Endothelial cell of umbilical vein (primary cell): ENCODE measurements at regions not wholly inside any gene's neighbourhood (a gene's known extent, or its start where the extent isn't known, plus 50 kb on each side); places are given as distances from the start of the nearest gene placed in this dataset.

ENCODE experiments used
- BruUV-seq: library from RNA; stranded (reverse); fragments of 400-500 nt; replicated peaks from 2 replicates; lab custom pipeline; 2021; lab: Mats Ljungman, UMichigan
- CTCF ChIA-PET: fragments of 300-600, 350-600 bp; sonication (Branson Sonifier 250); formaldehyde crosslinking; loops from one replicate; lab custom pipeline; 2021; ENCODE audit warnings: antibody characterized with exemption, inconsistent platforms; lab: Charles Lee
- POLR2A ChIA-PET: fragments of 300-600, 350-600 bp; sonication (Branson Sonifier 250); formaldehyde crosslinking; loops from one replicate; lab custom pipeline; 2021; ENCODE audit warnings: antibody characterized with exemption, inconsistent platforms; lab: Charles Lee
- DNase-seq: peaks from one replicate; pipeline ENCODE4 v3.0.0-alpha.2; 2011; ENCODE audit warnings: low read depth, low spot score
- FAIRE-seq: peaks from 2 replicates; lab custom pipeline; 2011; peaks lifted over from hg19 to GRCh38; lab: Jason Lieb, UNC
- H2AFZ ChIP-seq: 2 replicates; pipeline ENCODE4 v1.6.0; 2012; ENCODE audit warnings: low read depth, low read length, control low read depth, inconsistent platforms
- H3K27ac ChIP-seq: 2 replicates; pipeline ENCODE4 v1.5.1; 2011; ENCODE audit warnings: low read depth, mild to moderate bottlenecking, control low read depth, low read length, moderate library complexity; ENCODE audit not compliant: insufficient read depth
- H3K27me3 ChIP-seq, 2 experiments: 2 replicates each; pipeline versions ENCODE4 v1.6.0 to v1.6.1; 2011; ENCODE audit warnings: low read length in 2 of 2, mixed read lengths in 1 of 2; ENCODE audit not compliant: control insufficient read depth in 2 of 2, insufficient read depth in 2 of 2
- H3K36me3 ChIP-seq, 2 experiments: 2 replicates in 1 of 2; 3 replicates in 1 of 2; pipeline ENCODE4 v1.5.1; 2011; ENCODE audit warnings: low read length in 2 of 2, mild to moderate bottlenecking in 1 of 2, moderate library complexity in 1 of 2; ENCODE audit not compliant: control insufficient read depth in 2 of 2, insufficient read depth in 2 of 2; ENCODE audit errors: extremely low read depth in 1 of 2
- H3K4me1 ChIP-seq: 3 replicates; pipeline ENCODE4 v1.5.1; 2011; ENCODE audit warnings: mild to moderate bottlenecking, low read length; ENCODE audit not compliant: control insufficient read depth, insufficient read depth; ENCODE audit errors: extremely low read depth
- H3K4me2 ChIP-seq: 2 replicates; pipeline ENCODE4 v1.6.1; 2011; ENCODE audit warnings: low read length, control low read depth, mixed read lengths; ENCODE audit not compliant: insufficient read depth
- H3K4me3 ChIP-seq, 3 experiments: fragments of 200-600 bp in 1 of 3; sonication (generic), shearing (Covaris generic) in 1 of 3; replicated peaks in 1 of 3; 2 replicates each; pipeline ENCODE4 v1.5.1; 2011 to 2016; ENCODE audit warnings: control low read depth in 3 of 3, low read length in 3 of 3, mild to moderate bottlenecking in 2 of 3, inconsistent platforms in 1 of 3, low read depth in 1 of 3, moderate library complexity in 1 of 3; ENCODE audit not compliant: insufficient read depth in 1 of 3
- H3K79me2 ChIP-seq: 2 replicates; pipeline ENCODE4 v1.6.0; 2012; ENCODE audit warnings: low read length, inconsistent platforms; ENCODE audit not compliant: control insufficient read depth, insufficient read depth
- H3K9ac ChIP-seq: replicated peaks from 2 replicates; pipeline ENCODE3; 2011; ENCODE audit warnings: low read length, control low read depth; ENCODE audit not compliant: insufficient read depth; ENCODE audit errors: extremely low read depth
- H3K9me1 ChIP-seq: replicated peaks from 3 replicates; pipeline ENCODE4 v1.6.0; 2011; ENCODE audit warnings: mild to moderate bottlenecking, low read length; ENCODE audit not compliant: control insufficient read depth, insufficient read depth; ENCODE audit errors: extremely low read depth
- H3K9me3 ChIP-seq: replicated peaks from 2 replicates; pipeline ENCODE4 v1.5.1; 2012; ENCODE audit warnings: low read length, inconsistent platforms; ENCODE audit not compliant: control insufficient read depth, insufficient read depth
- H4K20me1 ChIP-seq: replicated peaks from 2 replicates; pipeline ENCODE3; 2011; ENCODE audit warnings: mild to moderate bottlenecking, low read length; ENCODE audit not compliant: control insufficient read depth, insufficient read depth; ENCODE audit errors: extremely low read depth
- CTCF ChIP-seq, 2 donors: IDR thresholded peaks; 1 replicate in 1 of 2; 2 replicates in 1 of 2; pipeline ENCODE4 v1.5.1; 2011; ENCODE audit warnings: low read length in 2 of 2, mild to moderate bottlenecking in 2 of 2, moderate library complexity in 2 of 2, control low read depth in 1 of 2, inconsistent platforms in 1 of 2, low read depth in 1 of 2; ENCODE audit not compliant: insufficient read depth in 1 of 2; ENCODE audit errors: extremely low read depth in 1 of 2
- EZH2 ChIP-seq: IDR thresholded peaks from 2 replicates; pipeline ENCODE4 v1.6.1; 2012; ENCODE audit warnings: borderline replicate concordance, low read depth, mild to moderate bottlenecking, moderate library complexity, low read length, inconsistent platforms; ENCODE audit not compliant: severe bottlenecking
- MYC ChIP-seq: IDR thresholded peaks from one replicate; pipeline ENCODE4 v1.6.1; 2011; ENCODE audit warnings: mild to moderate bottlenecking, low read depth, low read length
- POLR2A ChIP-seq: IDR thresholded peaks from 2 replicates; pipeline ENCODE4 v1.6.1; 2012; ENCODE audit warnings: low read depth, mild to moderate bottlenecking, control low read depth, low read length
- POLR2AphosphoS5 ChIP-seq: IDR thresholded peaks from 2 replicates; pipeline ENCODE4 v1.6.1; 2012; ENCODE audit warnings: low read depth, mild to moderate bottlenecking, control low read depth, low read length, moderate library complexity; ENCODE audit not compliant: insufficient read depth
- dilution Hi-C: fragments of 300-500 bp; cut with MboI; formaldehyde crosslinking; loops from one replicate; pipeline ENCODE4 v1.15.0; 2019; ENCODE audit warnings: low sequenced_read_pairs; ENCODE audit not compliant: extremely low pct_ligation_motif_present
- intact Hi-C: fragments of 100-400 bp; cut with micrococcal nuclease; formaldehyde crosslinking; loops from one replicate; pipeline ENCODE4 v1.10.0; 2022

DNA sequence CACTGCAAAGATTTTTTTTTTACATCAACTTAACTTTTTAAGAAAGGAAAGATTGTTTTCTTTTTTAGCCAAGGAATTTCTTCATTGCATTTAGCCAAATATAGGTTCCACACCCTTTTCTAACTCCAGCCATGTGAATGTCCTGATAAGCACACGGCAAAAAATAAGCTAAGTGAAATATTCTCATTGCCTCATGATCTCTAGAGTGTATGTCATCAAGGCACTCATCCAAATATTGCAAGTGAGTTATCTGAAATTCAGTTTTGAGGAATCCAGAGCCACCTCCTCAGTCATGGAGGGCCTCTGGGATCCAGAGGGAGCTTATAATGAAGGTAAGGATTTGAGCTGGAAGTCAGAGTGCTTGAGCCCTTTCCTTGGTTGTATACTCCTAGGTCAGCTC is 80.0 kb downstream of the BLID start:
- no peak overlapping the region for H3K9ac ChIP-seq
- POLR2A ChIA-PET: no interaction called here
- intact Hi-C loops: no loop called here
- no peaks in the 10 kb centered on the region for H3K36me3 ChIP-seq
- FAIRE-seq: no peak
- no peak overlapping the region for H2AFZ ChIP-seq
- no peak overlapping the region for H3K4me2 ChIP-seq
- H3K9me3 ChIP-seq: no peaks in the 10 kb centered on the region
- H3K4me3 ChIP-seq: no peak overlapping the region
- DNase-seq: no peak
- H3K27ac ChIP-seq: no peak overlapping the region
- no peaks in the 10 kb centered on the region for H4K20me1 ChIP-seq
- H3K4me1 ChIP-seq: no peaks in the 10 kb centered on the region
- dilution Hi-C loops: no loop called here
- CTCF ChIA-PET: no interaction called here
- no TSS peak for BruUV-seq
- TF ChIP-seq EZH2: no peak
- TF ChIP-seq POLR2A: no peak
- no peak for TF ChIP-seq CTCF (IDR thresholded peaks at IDR 0.05; ENCODE audit: extremely low read depth in 1 of 2, insufficient read depth in 1 of 2, low read depth in 1 of 2, low read length in 2 of 2)
- no peaks in the 10 kb centered on the region for H3K79me2 ChIP-seq
- no peaks in the 10 kb centered on the region for H3K27me3 ChIP-seq
- H3K9me1 ChIP-seq: no peaks in the 10 kb centered on the region

DNA sequence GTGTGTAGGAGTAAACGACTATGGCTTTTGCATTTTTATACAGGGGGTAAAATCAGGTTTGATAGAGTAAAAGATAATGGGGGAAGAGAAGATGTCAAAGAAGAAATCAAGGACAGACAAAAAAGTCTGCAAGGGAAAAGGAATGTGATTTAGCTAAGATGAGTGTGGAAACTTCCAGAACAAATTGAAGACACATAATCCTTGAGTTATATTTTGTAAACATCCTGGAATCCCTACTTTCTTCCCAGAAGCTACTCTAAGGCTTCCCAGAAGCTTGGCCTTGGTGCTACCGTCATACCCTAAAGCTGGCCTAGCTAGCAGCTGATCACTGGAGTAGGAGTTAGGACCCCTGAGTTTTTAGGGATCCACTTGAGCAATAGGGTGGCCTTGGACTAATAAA is 82.4 kb downstream of the BLID start:
- Histone ChIP-seq H4K20me1 (no peaks in the 10 kb centered on the region), H3K9ac (no peak overlapping the region), H3K9me1 (no peaks in the 10 kb centered on the region), H3K4me2 (no peak overlapping the region), H3K27me3 (no peaks in the 10 kb centered on the region), H3K4me3 (no peak overlapping the region), H3K9me3 (no peaks in the 10 kb centered on the region), H2AFZ (no peak overlapping the region), H3K4me1 (no peaks in the 10 kb centered on the region), H3K27ac (no peak overlapping the region), H3K36me3 (no peaks in the 10 kb centered on the region), H3K79me2 (no peaks in the 10 kb centered on the region)
- ChIA-PET POLR2A (no interaction called here), CTCF (interaction anchor here (0.5 kb wide), 1 partner anchor 977 kb away, joined by 4 read pairs; no protein-coding TSS in a partner anchor)
- intact Hi-C loops (no loop called here), dilution Hi-C loops (no loop called here)
- FAIRE-seq (no peak), DNase-seq (no peak)
- BruUV-seq: no TSS peak
- no peak for TF ChIP-seq POLR2AphosphoS5
- TF ChIP-seq MYC: no peak
- no peak for TF ChIP-seq EZH2
